ENCODE measurements at regions not wholly inside any gene's neighbourhood (a gene's known extent, or its start where the extent isn't known, plus 50 kb on each side); places are given as distances from the start of the nearest gene placed in this dataset.

DNA sequence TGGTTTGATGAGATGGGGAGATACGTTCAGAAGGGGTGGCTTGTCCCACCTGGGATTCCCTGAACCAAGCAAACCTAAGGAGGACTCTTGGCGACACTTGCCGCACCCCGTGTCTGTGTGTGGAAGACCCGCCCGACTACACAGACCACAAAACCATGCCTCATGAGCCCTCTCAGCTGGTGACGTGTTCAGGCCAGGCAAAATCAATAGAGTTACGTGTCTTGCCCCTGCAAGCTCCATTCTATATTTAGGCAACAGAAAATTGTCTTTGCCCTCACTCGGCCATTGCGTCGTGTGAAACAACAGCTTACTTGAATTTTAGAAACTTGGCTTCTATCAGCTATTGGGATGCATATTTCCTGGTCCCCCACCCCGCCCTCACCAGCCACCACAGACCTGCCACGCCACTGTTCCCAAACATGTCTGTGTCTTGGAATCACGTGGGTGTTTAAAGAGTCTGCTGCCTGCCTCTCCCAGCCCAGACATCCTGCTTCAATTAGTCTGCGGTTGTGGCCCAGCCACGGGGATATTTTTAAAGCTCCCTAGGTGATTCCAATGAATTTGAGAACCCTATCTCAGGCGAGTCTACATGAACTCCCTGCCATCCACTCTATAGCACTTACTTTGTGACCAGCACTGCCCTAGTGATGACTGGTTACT is 279.2 kb upstream of the EXOC2 start:
- POLR2A ChIA-PET = no interaction called here
- CTCF ChIA-PET = no interaction called here

DNA sequence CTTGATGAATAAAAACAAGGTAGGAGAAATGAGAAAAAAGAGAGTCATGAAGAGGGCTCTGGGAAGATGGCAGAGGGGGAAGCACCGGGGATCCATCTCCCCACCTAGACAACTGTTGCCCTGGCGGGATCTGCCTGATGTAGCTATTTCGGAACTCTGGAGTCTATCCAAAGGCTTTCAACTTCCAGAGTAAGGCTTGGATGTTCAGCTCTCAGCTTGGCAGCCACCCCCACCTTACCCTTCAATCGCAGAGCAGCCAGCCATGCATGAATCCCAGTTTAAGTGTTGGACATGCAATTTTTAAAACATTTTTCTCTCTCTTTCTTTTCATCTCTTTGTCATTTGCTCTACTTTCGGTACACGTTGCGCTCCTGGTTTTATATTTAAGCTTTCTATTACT is 275.9 kb upstream of the EXOC2 start:
- CTCF ChIA-PET = no interaction called here
- TF ChIP-seq, protein P1, sequence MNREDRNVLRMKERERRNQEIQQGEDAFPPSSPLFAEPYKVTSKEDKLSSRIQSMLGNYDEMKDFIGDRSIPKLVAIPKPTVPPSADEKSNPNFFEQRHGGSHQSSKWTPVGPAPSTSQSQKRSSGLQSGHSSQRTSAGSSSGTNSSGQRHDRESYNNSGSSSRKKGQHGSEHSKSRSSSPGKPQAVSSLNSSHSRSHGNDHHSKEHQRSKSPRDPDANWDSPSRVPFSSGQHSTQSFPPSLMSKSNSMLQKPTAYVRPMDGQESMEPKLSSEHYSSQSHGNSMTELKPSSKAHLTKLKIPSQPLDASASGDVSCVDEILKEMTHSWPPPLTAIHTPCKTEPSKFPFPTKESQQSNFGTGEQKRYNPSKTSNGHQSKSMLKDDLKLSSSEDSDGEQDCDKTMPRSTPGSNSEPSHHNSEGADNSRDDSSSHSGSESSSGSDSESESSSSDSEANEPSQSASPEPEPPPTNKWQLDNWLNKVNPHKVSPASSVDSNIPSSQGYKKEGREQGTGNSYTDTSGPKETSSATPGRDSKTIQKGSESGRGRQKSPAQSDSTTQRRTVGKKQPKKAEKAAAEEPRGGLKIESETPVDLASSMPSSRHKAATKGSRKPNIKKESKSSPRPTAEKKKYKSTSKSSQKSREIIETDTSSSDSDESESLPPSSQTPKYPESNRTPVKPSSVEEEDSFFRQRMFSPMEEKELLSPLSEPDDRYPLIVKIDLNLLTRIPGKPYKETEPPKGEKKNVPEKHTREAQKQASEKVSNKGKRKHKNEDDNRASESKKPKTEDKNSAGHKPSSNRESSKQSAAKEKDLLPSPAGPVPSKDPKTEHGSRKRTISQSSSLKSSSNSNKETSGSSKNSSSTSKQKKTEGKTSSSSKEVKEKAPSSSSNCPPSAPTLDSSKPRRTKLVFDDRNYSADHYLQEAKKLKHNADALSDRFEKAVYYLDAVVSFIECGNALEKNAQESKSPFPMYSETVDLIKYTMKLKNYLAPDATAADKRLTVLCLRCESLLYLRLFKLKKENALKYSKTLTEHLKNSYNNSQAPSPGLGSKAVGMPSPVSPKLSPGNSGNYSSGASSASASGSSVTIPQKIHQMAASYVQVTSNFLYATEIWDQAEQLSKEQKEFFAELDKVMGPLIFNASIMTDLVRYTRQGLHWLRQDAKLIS (CRISPR knock-in tag; IDR thresholded peaks at IDR 0.05; ENCODE audit: borderline replicate concordance) = no peak
- TF ChIP-seq EMX1 (CRISPR knock-in tag; IDR thresholded peaks at IDR 0.05) = no peak
- Mint-ChIP-seq H3K4me1 (peaks cover 7% of the 10 kb centered on the region), H3K27ac (no peak overlapping the region), H3K4me3 (no peak overlapping the region), H3K9me3 (no peaks in the 10 kb centered on the region), H3K27me3 (ENCODE audit: low read depth) (no peaks in the 10 kb centered on the region), H3K36me3 (no peaks in the 10 kb centered on the region)
- POLR2A ChIA-PET = no interaction called here
- DNase-seq (ENCODE audit: low spot score) (no peak), ATAC-seq (no peak)

More for the DNA sequence above, 279.2 kb upstream of the EXOC2 start:
- DNase-seq (ENCODE audit: low spot score) (no peak), ATAC-seq (no peak)
- Mint-ChIP-seq H3K4me3 (no peak overlapping the region), H3K9me3 (peaks cover 27% of the 10 kb centered on the region), H3K27ac (no peak overlapping the region), H3K4me1 (peaks cover 6% of the 10 kb centered on the region), H3K27me3 (ENCODE audit: low read depth) (peaks cover 3% of the 10 kb centered on the region; the same call in 1 of the 2 replicates), H3K36me3 (peaks cover 17% of the 10 kb centered on the region)
- TF ChIP-seq, protein P2, sequence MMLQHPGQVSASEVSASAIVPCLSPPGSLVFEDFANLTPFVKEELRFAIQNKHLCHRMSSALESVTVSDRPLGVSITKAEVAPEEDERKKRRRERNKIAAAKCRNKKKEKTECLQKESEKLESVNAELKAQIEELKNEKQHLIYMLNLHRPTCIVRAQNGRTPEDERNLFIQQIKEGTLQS (CRISPR knock-in tag; conservative IDR thresholded peaks at IDR 0.05) = no peak
- TF ChIP-seq ZNF138 (CRISPR knock-in tag; conservative IDR thresholded peaks at IDR 0.05) = no peak

DNA sequence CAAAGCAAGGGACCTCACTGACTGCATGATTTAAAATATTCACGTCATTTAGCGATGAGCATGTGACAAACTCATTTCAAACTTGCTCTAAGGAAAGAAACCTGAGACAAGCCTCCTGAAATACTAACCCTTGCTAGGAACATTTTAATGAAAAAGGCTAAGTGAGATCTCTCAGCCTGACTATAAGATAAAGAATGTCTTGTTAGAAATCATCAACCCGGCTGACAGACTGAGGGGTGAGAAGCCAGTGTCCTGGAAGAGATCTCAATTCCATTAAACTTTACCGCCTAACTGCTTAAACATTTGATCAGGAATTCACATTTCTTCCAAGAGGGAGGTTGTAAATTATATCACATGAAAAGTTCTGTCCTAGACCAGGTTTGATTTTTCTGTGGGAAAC is 274.8 kb upstream of the EXOC2 start:
- Mint-ChIP-seq H3K4me1 (peaks cover 7% of the 10 kb centered on the region), H3K27ac (no peak overlapping the region), H3K27me3 (ENCODE audit: low read depth) (no peaks in the 10 kb centered on the region), H3K36me3 (no peaks in the 10 kb centered on the region), H3K4me3 (no peak overlapping the region), H3K9me3 (no peaks in the 10 kb centered on the region)
- ATAC-seq (no peak), DNase-seq (ENCODE audit: low spot score) (no peak)
- TF ChIP-seq FOXP1 (CRISPR knock-in tag; IDR thresholded peaks at IDR 0.05; ENCODE audit: borderline replicate concordance) (no peak), RELA (CRISPR knock-in tag; IDR thresholded peaks at IDR 0.05; ENCODE audit: borderline replicate concordance) (no peak), ZNF138 (CRISPR knock-in tag; conservative IDR thresholded peaks at IDR 0.05) (no peak), NR1H2 (CRISPR knock-in tag; IDR thresholded peaks at IDR 0.05) (no peak), EMX1 (CRISPR knock-in tag; IDR thresholded peaks at IDR 0.05) (no peak), SMAD3 (CRISPR knock-in tag; IDR thresholded peaks at IDR 0.05; ENCODE audit: borderline replicate concordance) (no peak), KAT7 (CRISPR knock-in tag; IDR thresholded peaks at IDR 0.05; ENCODE audit: borderline replicate concordance) (no peak), ELF4 (CRISPR knock-in tag; IDR thresholded peaks at IDR 0.05; ENCODE audit: low read depth) (no peak), FOXK1 (CRISPR knock-in tag; IDR thresholded peaks at IDR 0.05) (no peak), ATF1 (CRISPR knock-in tag; IDR thresholded peaks at IDR 0.05) (no peak), NR2C2 (CRISPR knock-in tag; IDR thresholded peaks at IDR 0.05) (no peak), MYBL2 (CRISPR knock-in tag; IDR thresholded peaks at IDR 0.05) (no peak)
- TF ChIP-seq, protein P3, sequence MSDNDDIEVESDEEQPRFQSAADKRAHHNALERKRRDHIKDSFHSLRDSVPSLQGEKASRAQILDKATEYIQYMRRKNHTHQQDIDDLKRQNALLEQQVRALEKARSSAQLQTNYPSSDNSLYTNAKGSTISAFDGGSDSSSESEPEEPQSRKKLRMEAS (CRISPR knock-in tag; IDR thresholded peaks at IDR 0.05) = no peak
- TF ChIP-seq, protein P4, sequence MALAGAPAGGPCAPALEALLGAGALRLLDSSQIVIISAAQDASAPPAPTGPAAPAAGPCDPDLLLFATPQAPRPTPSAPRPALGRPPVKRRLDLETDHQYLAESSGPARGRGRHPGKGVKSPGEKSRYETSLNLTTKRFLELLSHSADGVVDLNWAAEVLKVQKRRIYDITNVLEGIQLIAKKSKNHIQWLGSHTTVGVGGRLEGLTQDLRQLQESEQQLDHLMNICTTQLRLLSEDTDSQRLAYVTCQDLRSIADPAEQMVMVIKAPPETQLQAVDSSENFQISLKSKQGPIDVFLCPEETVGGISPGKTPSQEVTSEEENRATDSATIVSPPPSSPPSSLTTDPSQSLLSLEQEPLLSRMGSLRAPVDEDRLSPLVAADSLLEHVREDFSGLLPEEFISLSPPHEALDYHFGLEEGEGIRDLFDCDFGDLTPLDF (CRISPR knock-in tag; IDR thresholded peaks at IDR 0.05) = no peak
- TF ChIP-seq, protein P5, sequence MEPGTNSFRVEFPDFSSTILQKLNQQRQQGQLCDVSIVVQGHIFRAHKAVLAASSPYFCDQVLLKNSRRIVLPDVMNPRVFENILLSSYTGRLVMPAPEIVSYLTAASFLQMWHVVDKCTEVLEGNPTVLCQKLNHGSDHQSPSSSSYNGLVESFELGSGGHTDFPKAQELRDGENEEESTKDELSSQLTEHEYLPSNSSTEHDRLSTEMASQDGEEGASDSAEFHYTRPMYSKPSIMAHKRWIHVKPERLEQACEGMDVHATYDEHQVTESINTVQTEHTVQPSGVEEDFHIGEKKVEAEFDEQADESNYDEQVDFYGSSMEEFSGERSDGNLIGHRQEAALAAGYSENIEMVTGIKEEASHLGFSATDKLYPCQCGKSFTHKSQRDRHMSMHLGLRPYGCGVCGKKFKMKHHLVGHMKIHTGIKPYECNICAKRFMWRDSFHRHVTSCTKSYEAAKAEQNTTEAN (CRISPR knock-in tag; IDR thresholded peaks at IDR 0.05) = no peak
- TF ChIP-seq, protein P6, sequence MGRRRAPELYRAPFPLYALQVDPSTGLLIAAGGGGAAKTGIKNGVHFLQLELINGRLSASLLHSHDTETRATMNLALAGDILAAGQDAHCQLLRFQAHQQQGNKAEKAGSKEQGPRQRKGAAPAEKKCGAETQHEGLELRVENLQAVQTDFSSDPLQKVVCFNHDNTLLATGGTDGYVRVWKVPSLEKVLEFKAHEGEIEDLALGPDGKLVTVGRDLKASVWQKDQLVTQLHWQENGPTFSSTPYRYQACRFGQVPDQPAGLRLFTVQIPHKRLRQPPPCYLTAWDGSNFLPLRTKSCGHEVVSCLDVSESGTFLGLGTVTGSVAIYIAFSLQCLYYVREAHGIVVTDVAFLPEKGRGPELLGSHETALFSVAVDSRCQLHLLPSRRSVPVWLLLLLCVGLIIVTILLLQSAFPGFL (CRISPR knock-in tag; IDR thresholded peaks at IDR 0.05; ENCODE audit: borderline replicate concordance) = no peak
- TF ChIP-seq, protein P7, sequence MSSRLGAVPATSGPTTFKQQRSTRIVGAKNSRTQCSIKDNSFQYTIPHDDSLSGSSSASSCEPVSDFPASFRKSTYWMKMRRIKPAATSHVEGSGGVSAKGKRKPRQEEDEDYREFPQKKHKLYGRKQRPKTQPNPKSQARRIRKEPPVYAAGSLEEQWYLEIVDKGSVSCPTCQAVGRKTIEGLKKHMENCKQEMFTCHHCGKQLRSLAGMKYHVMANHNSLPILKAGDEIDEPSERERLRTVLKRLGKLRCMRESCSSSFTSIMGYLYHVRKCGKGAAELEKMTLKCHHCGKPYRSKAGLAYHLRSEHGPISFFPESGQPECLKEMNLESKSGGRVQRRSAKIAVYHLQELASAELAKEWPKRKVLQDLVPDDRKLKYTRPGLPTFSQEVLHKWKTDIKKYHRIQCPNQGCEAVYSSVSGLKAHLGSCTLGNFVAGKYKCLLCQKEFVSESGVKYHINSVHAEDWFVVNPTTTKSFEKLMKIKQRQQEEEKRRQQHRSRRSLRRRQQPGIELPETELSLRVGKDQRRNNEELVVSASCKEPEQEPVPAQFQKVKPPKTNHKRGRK (CRISPR knock-in tag; IDR thresholded peaks at IDR 0.05; ENCODE audit: borderline replicate concordance) = no peak
- TF ChIP-seq, protein P8, sequence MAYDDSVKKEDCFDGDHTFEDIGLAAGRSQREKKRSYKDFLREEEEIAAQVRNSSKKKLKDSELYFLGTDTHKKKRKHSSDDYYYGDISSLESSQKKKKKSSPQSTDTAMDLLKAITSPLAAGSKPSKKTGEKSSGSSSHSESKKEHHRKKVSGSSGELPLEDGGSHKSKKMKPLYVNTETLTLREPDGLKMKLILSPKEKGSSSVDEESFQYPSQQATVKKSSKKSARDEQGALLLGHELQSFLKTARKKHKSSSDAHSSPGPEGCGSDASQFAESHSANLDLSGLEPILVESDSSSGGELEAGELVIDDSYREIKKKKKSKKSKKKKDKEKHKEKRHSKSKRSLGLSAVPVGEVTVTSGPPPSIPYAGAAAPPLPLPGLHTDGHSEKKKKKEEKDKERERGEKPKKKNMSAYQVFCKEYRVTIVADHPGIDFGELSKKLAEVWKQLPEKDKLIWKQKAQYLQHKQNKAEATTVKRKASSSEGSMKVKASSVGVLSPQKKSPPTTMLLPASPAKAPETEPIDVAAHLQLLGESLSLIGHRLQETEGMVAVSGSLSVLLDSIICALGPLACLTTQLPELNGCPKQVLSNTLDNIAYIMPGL (CRISPR knock-in tag; IDR thresholded peaks at IDR 0.05) = no peak
- ChIA-PET CTCF (interaction anchor here (1.1 kb wide), 1 partner anchor 73 kb away, joined by 5 read pairs; no protein-coding TSS in a partner anchor), POLR2A (no interaction called here)
